ENCODE measurements at regions not wholly inside any gene's neighbourhood (a gene's known extent, or its start where the extent isn't known, plus 50 kb on each side); places are given as distances from the start of the nearest gene placed in this dataset.

GRCh38 chr2:186303091-186303490 is 183.0 kb upstream of the ZC3H15 start:
- TF ChIP-seq POLR2AphosphoS5 (IDR thresholded peaks at IDR 0.05) (no peak), CTCF (IDR thresholded peaks at IDR 0.05) (no peak), POLR2A (IDR thresholded peaks at IDR 0.05) (no peak), EP300 (IDR thresholded peaks at IDR 0.05) (no peak)
